ENCODE measurements at regions not wholly inside any gene's neighbourhood (a gene's known extent, or its start where the extent isn't known, plus 50 kb on each side); places are given as distances from the start of the nearest gene placed in this dataset.

DNA sequence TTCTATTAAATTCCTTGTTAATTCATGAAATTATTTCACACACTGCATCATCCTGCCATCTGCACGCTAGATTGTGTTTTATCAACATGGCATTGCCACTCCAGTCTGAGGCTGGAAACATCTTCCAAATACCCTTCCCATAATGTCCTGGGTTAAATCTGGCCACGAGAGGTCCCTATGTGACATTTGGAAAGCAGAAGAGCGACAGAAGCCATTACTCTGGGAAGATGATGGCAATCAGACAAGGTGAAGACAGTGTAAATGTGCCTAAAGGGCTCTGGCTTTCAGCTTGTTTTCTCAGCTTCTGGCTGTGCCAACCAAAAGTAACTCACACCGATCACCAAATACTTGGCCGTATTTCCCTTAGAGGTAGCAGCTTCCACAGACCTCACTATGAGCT is 144.8 kb downstream of the CAPZA3 start:
- RAD21 ChIA-PET (ENCODE audit: unreplicated experiment) = no interaction called here
- TF ChIP-seq RUNX3 (IDR thresholded peaks at IDR 0.05; ENCODE audit: low read length) (no peak), MTA3 (IDR thresholded peaks at IDR 0.05; ENCODE audit: borderline replicate concordance, low read length) (no peak), YY1 (IDR thresholded peaks at IDR 0.05; ENCODE audit: low read depth, low read length) (no peak), MEF2B (IDR thresholded peaks at IDR 0.05; ENCODE audit: partially characterized antibody, poor library complexity, severe bottlenecking) (no peak), STAT1 (conservative IDR thresholded peaks at IDR 0.05) (no peak), HDAC2 (IDR thresholded peaks at IDR 0.05) (no peak), SPI1 (IDR thresholded peaks at IDR 0.05; ENCODE audit: borderline replicate concordance, insufficient read depth, low read depth, low read length) (no peak), RB1 (IDR thresholded peaks at IDR 0.05; ENCODE audit: borderline replicate concordance) (no peak)
- TF ChIP-seq, protein P1, sequence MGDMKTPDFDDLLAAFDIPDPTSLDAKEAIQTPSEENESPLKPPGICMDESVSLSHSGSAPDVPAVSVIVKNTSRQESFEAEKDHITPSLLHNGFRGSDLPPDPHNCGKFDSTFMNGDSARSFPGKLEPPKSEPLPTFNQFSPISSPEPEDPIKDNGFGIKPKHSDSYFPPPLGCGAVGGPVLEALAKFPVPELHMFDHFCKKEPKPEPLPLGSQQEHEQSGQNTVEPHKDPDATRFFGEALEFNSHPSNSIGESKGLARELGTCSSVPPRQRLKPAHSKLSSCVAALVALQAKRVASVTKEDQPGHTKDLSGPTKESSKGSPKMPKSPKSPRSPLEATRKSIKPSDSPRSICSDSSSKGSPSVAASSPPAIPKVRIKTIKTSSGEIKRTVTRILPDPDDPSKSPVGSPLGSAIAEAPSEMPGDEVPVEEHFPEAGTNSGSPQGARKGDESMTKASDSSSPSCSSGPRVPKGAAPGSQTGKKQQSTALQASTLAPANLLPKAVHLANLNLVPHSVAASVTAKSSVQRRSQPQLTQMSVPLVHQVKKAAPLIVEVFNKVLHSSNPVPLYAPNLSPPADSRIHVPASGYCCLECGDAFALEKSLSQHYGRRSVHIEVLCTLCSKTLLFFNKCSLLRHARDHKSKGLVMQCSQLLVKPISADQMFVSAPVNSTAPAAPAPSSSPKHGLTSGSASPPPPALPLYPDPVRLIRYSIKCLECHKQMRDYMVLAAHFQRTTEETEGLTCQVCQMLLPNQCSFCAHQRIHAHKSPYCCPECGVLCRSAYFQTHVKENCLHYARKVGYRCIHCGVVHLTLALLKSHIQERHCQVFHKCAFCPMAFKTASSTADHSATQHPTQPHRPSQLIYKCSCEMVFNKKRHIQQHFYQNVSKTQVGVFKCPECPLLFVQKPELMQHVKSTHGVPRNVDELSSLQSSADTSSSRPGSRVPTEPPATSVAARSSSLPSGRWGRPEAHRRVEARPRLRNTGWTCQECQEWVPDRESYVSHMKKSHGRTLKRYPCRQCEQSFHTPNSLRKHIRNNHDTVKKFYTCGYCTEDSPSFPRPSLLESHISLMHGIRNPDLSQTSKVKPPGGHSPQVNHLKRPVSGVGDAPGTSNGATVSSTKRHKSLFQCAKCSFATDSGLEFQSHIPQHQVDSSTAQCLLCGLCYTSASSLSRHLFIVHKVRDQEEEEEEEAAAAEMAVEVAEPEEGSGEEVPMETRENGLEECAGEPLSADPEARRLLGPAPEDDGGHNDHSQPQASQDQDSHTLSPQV (IDR thresholded peaks at IDR 0.05) = no peak
- TF ChIP-seq, protein P2, sequence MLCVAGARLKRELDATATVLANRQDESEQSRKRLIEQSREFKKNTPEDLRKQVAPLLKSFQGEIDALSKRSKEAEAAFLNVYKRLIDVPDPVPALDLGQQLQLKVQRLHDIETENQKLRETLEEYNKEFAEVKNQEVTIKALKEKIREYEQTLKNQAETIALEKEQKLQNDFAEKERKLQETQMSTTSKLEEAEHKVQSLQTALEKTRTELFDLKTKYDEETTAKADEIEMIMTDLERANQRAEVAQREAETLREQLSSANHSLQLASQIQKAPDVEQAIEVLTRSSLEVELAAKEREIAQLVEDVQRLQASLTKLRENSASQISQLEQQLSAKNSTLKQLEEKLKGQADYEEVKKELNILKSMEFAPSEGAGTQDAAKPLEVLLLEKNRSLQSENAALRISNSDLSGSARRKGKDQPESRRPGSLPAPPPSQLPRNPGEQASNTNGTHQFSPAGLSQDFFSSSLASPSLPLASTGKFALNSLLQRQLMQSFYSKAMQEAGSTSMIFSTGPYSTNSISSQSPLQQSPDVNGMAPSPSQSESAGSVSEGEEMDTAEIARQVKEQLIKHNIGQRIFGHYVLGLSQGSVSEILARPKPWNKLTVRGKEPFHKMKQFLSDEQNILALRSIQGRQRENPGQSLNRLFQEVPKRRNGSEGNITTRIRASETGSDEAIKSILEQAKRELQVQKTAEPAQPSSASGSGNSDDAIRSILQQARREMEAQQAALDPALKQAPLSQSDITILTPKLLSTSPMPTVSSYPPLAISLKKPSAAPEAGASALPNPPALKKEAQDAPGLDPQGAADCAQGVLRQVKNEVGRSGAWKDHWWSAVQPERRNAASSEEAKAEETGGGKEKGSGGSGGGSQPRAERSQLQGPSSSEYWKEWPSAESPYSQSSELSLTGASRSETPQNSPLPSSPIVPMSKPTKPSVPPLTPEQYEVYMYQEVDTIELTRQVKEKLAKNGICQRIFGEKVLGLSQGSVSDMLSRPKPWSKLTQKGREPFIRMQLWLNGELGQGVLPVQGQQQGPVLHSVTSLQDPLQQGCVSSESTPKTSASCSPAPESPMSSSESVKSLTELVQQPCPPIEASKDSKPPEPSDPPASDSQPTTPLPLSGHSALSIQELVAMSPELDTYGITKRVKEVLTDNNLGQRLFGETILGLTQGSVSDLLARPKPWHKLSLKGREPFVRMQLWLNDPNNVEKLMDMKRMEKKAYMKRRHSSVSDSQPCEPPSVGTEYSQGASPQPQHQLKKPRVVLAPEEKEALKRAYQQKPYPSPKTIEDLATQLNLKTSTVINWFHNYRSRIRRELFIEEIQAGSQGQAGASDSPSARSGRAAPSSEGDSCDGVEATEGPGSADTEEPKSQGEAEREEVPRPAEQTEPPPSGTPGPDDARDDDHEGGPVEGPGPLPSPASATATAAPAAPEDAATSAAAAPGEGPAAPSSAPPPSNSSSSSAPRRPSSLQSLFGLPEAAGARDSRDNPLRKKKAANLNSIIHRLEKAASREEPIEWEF (IDR thresholded peaks at IDR 0.05; ENCODE audit: insufficient replicate concordance, low read depth, low read length) = no peak
- TF ChIP-seq, protein P3, sequence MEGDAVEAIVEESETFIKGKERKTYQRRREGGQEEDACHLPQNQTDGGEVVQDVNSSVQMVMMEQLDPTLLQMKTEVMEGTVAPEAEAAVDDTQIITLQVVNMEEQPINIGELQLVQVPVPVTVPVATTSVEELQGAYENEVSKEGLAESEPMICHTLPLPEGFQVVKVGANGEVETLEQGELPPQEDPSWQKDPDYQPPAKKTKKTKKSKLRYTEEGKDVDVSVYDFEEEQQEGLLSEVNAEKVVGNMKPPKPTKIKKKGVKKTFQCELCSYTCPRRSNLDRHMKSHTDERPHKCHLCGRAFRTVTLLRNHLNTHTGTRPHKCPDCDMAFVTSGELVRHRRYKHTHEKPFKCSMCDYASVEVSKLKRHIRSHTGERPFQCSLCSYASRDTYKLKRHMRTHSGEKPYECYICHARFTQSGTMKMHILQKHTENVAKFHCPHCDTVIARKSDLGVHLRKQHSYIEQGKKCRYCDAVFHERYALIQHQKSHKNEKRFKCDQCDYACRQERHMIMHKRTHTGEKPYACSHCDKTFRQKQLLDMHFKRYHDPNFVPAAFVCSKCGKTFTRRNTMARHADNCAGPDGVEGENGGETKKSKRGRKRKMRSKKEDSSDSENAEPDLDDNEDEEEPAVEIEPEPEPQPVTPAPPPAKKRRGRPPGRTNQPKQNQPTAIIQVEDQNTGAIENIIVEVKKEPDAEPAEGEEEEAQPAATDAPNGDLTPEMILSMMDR (IDR thresholded peaks at IDR 0.05 in 2 of 3, conservative IDR thresholded peaks at IDR 0.05 in 1 of 3; ENCODE audit: control insufficient read depth in 2 of 3, extremely low read depth in 1 of 3, insufficient read depth in 1 of 3, low read depth in 3 of 3, low read length in 3 of 3) = no peak

More for the DNA sequence above, 144.8 kb downstream of the CAPZA3 start:
- H3K9me3 ChIP-seq (replicated peaks; ENCODE audit: control insufficient read depth, insufficient read depth, low read length) = no peaks in the 10 kb centered on the region
- CTCF ChIA-PET = no interaction called here
- H3K4me1 ChIP-seq (ENCODE audit: control insufficient read depth, insufficient read depth, low read length) = no peaks in the 10 kb centered on the region
- H3K79me2 ChIP-seq (ENCODE audit: control insufficient read depth, insufficient read depth, low read length) = no peaks in the 10 kb centered on the region
- H3K4me3 ChIP-seq = no peak overlapping the region
- BruUV-seq (replicated peaks) = no TSS peak
- FAIRE-seq = no peak
- no peaks in the 10 kb centered on the region for H3K27me3 ChIP-seq (replicated peaks in 1 of 2; ENCODE audit: control insufficient read depth in 2 of 2, insufficient read depth in 2 of 2, low read length in 1 of 2)
- H4K20me1 ChIP-seq (ENCODE audit: control insufficient read depth, insufficient read depth) = no peaks in the 10 kb centered on the region
- no peak overlapping the region for H3K4me2 ChIP-seq (ENCODE audit: control insufficient read depth, insufficient read depth)
- H3K36me3 ChIP-seq (ENCODE audit: control insufficient read depth in 2 of 2, insufficient read depth in 2 of 2, low read length in 1 of 2) = no peaks in the 10 kb centered on the region
- DNase-seq (ENCODE audit: low read depth, low spot score) = no peak
- H3K27ac ChIP-seq (ENCODE audit: control insufficient read depth, insufficient read depth) = no peak overlapping the region
- no peak overlapping the region for H2AFZ ChIP-seq (ENCODE audit: control insufficient read depth, low read depth, low read length)
- 17% methylated on average over 5 of the region's 5 CpGs for WGBS (ENCODE audit: insufficient coverage, insufficient replicate concordance, low lambda C conversion rate, missing lambda C conversion rate)
- POLR2A ChIA-PET = no interaction called here
- no peak for ATAC-seq
- no peak overlapping the region for H3K9ac ChIP-seq (ENCODE audit: control insufficient read depth, insufficient read depth, low read length)
- SMC1A ChIA-PET (ENCODE audit: uncharacterized antibody, unreplicated experiment) = no interaction called here
- intact Hi-C loops (cut with micrococcal nuclease; ENCODE audit: unreplicated experiment) (no loop called here), in situ Hi-C loops (cut with MboI) (no loop called here)

Data from GM12878 (cell line).